ENCODE measurements at regions not wholly inside any gene's neighbourhood (a gene's known extent, or its start where the extent isn't known, plus 50 kb on each side); places are given as distances from the start of the nearest gene placed in this dataset.

DNA sequence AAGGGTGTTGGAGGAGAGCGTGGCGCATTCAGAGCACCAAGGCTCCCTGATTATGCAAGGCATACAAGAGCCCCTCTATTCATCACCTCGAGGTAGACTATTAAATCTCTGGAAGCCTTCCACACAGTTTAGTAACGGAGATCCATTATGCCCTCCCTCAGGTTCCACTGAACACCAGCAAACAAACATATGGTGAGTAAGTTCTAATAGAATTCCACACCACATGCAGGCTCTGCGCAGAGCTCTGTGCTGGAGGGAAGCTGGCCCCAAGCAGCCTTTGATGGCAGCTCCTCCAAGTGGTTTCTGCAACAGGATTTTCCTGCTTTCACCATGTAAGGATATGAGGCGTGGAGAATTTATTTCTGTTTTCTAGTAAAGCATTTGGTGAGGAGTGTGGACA is 238.6 kb downstream of the C1D start:
- H3K9me3 ChIP-seq (ENCODE audit: low read depth) = no peaks in the 10 kb centered on the region
- no peak for DNase-seq (ENCODE audit: low spot score)
- no peaks in the 10 kb centered on the region for H3K27me3 ChIP-seq
- H4K20me1 ChIP-seq (ENCODE audit: insufficient read depth, poor library complexity, severe bottlenecking) = no peaks in the 10 kb centered on the region
- H3K79me2 ChIP-seq = no peaks in the 10 kb centered on the region
- H3K4me3 ChIP-seq = no peak overlapping the region
- H3K36me3 ChIP-seq (replicated peaks; ENCODE audit: insufficient read depth, low read depth) = no peaks in the 10 kb centered on the region
- H3K4me1 ChIP-seq (ENCODE audit: insufficient read depth) = no peaks in the 10 kb centered on the region
- 97% methylated on average over 6 of the region's 6 CpGs for WGBS (ENCODE audit: low lambda C conversion rate, missing lambda C conversion rate)
- no peak overlapping the region for H2AFZ ChIP-seq
- H3K27ac ChIP-seq = no peak overlapping the region
- TF ChIP-seq CTCF (IDR thresholded peaks at IDR 0.05; ENCODE audit: poor library complexity) = no peak
- TF ChIP-seq EZH2phosphoT487 (IDR thresholded peaks at IDR 0.05; ENCODE audit: low read depth, severe bottlenecking, unreplicated experiment) = no peak
- TF ChIP-seq EZH2 (IDR thresholded peaks at IDR 0.05; ENCODE audit: borderline replicate concordance) = no peak
- H3K4me2 ChIP-seq = no peak overlapping the region
- no peaks in the 10 kb centered on the region for H3K9me2 ChIP-seq (replicated peaks; ENCODE audit: insufficient read depth)

GRCh38 chr2:67825476-67825875 is 237.3 kb downstream of the C1D start:
- no peak overlapping the region for H3K27ac ChIP-seq
- WGBS (ENCODE audit: low lambda C conversion rate, missing lambda C conversion rate) = 70% methylated on average over 2 of the region's 2 CpGs
- no peaks in the 10 kb centered on the region for H3K36me3 ChIP-seq (replicated peaks; ENCODE audit: insufficient read depth, low read depth)
- no peak overlapping the region for H3K4me2 ChIP-seq
- H3K9me3 ChIP-seq (ENCODE audit: low read depth) = no peaks in the 10 kb centered on the region
- H3K27me3 ChIP-seq = no peaks in the 10 kb centered on the region
- no peaks in the 10 kb centered on the region for H3K4me1 ChIP-seq (ENCODE audit: insufficient read depth)
- no peaks in the 10 kb centered on the region for H3K9me2 ChIP-seq (replicated peaks; ENCODE audit: insufficient read depth)
- H4K20me1 ChIP-seq (ENCODE audit: insufficient read depth, poor library complexity, severe bottlenecking) = no peaks in the 10 kb centered on the region
- no peaks in the 10 kb centered on the region for H3K79me2 ChIP-seq
- TF ChIP-seq EZH2phosphoT487 (IDR thresholded peaks at IDR 0.05; ENCODE audit: low read depth, severe bottlenecking, unreplicated experiment) (no peak), EZH2 (IDR thresholded peaks at IDR 0.05; ENCODE audit: borderline replicate concordance) (no peak), CTCF (IDR thresholded peaks at IDR 0.05; ENCODE audit: poor library complexity) (no peak)
- H3K4me3 ChIP-seq = no peak overlapping the region
- DNase-seq (ENCODE audit: low spot score) = no peak
- H2AFZ ChIP-seq = no peak overlapping the region

GRCh38 chr2:67828066-67828465 is 234.7 kb downstream of the C1D start:
- no peak overlapping the region for H3K4me2 ChIP-seq
- no peaks in the 10 kb centered on the region for H4K20me1 ChIP-seq (ENCODE audit: insufficient read depth, poor library complexity, severe bottlenecking)
- no peak for DNase-seq (ENCODE audit: low spot score)
- H3K27ac ChIP-seq = no peak overlapping the region
- H3K4me1 ChIP-seq (ENCODE audit: insufficient read depth) = no peaks in the 10 kb centered on the region
- no peaks in the 10 kb centered on the region for H3K79me2 ChIP-seq
- TF ChIP-seq CTCF (IDR thresholded peaks at IDR 0.05; ENCODE audit: poor library complexity) (no peak), EZH2 (IDR thresholded peaks at IDR 0.05; ENCODE audit: borderline replicate concordance) (no peak), EZH2phosphoT487 (IDR thresholded peaks at IDR 0.05; ENCODE audit: low read depth, severe bottlenecking, unreplicated experiment) (no peak)
- H3K9me3 ChIP-seq (ENCODE audit: low read depth) = no peaks in the 10 kb centered on the region
- H3K9me2 ChIP-seq (replicated peaks; ENCODE audit: insufficient read depth) = no peaks in the 10 kb centered on the region
- H3K27me3 ChIP-seq = no peaks in the 10 kb centered on the region
- H3K36me3 ChIP-seq (replicated peaks; ENCODE audit: insufficient read depth, low read depth) = no peaks in the 10 kb centered on the region
- H3K4me3 ChIP-seq = no peak overlapping the region
- WGBS (ENCODE audit: low lambda C conversion rate, missing lambda C conversion rate) = 76% methylated on average over 2 of the region's 2 CpGs
- H2AFZ ChIP-seq = no peak overlapping the region

- H3K27ac ChIP-seq = no peak overlapping the region
- H3K4me1 ChIP-seq (ENCODE audit: insufficient read depth) = no peaks in the 10 kb centered on the region
- H2AFZ ChIP-seq = no peak overlapping the region
- no peaks in the 10 kb centered on the region for H3K27me3 ChIP-seq
- H3K36me3 ChIP-seq (replicated peaks; ENCODE audit: insufficient read depth, low read depth) = no peaks in the 10 kb centered on the region
- 90% methylated on average over 2 of the region's 2 CpGs for WGBS (ENCODE audit: low lambda C conversion rate, missing lambda C conversion rate)
- H3K9me3 ChIP-seq (ENCODE audit: low read depth) = no peaks in the 10 kb centered on the region
- no peak overlapping the region for H3K4me3 ChIP-seq
- H3K9me2 ChIP-seq (replicated peaks; ENCODE audit: insufficient read depth) = no peaks in the 10 kb centered on the region
- no peaks in the 10 kb centered on the region for H4K20me1 ChIP-seq (ENCODE audit: insufficient read depth, poor library complexity, severe bottlenecking)
- DNase-seq (ENCODE audit: low spot score) = no peak
- TF ChIP-seq EZH2phosphoT487 (IDR thresholded peaks at IDR 0.05; ENCODE audit: low read depth, severe bottlenecking, unreplicated experiment) (no peak), CTCF (IDR thresholded peaks at IDR 0.05; ENCODE audit: poor library complexity) (no peak), EZH2 (IDR thresholded peaks at IDR 0.05; ENCODE audit: borderline replicate concordance) (no peak)
- no peak overlapping the region for H3K4me2 ChIP-seq
- H3K79me2 ChIP-seq = no peaks in the 10 kb centered on the region
Measured at GRCh38 chr2:67829470-67829869, 233.3 kb downstream of the C1D start.

Data from hepatocyte (in vitro differentiated cells).